ENCODE measurements at regions not wholly inside any gene's neighbourhood (a gene's known extent, or its start where the extent isn't known, plus 50 kb on each side); places are given as distances from the start of the nearest gene placed in this dataset.

GRCh38 chr20:5696011-5696559 lies 54.1 kb upstream of the SHLD1 start:
- Histone ChIP-seq H3K9ac (ENCODE audit: low read length) (no peak overlapping the region), H3K9me2 (replicated peaks; ENCODE audit: insufficient read depth, low read length) (no peaks in the 10 kb centered on the region), H3F3A (ENCODE audit: insufficient read depth, low read length) (no peaks in the 10 kb centered on the region), H3K4me1 (ENCODE audit: low read length) (no peaks in the 10 kb centered on the region), H4K20me1 (ENCODE audit: insufficient read depth, low read length) (no peaks in the 10 kb centered on the region), H3K27me3 (replicated peaks; ENCODE audit: insufficient read depth, low read length) (no peaks in the 10 kb centered on the region), H3K27ac (ENCODE audit: low read length) (no peak overlapping the region), H2AFZ (ENCODE audit: low read length) (no peak overlapping the region), H3K4me2 (ENCODE audit: low read depth, low read length) (no peak overlapping the region), H3K9me3 (replicated peaks; ENCODE audit: insufficient read depth, low read length) (no peaks in the 10 kb centered on the region), H3K36me3 (replicated peaks; ENCODE audit: insufficient read depth, low read length) (no peaks in the 10 kb centered on the region), H3K4me3 (ENCODE audit: low read length) (no peak overlapping the region), H3K79me2 (ENCODE audit: low read length) (no peaks in the 10 kb centered on the region)
- no peak for DNase-seq
- TF ChIP-seq, protein P1, sequence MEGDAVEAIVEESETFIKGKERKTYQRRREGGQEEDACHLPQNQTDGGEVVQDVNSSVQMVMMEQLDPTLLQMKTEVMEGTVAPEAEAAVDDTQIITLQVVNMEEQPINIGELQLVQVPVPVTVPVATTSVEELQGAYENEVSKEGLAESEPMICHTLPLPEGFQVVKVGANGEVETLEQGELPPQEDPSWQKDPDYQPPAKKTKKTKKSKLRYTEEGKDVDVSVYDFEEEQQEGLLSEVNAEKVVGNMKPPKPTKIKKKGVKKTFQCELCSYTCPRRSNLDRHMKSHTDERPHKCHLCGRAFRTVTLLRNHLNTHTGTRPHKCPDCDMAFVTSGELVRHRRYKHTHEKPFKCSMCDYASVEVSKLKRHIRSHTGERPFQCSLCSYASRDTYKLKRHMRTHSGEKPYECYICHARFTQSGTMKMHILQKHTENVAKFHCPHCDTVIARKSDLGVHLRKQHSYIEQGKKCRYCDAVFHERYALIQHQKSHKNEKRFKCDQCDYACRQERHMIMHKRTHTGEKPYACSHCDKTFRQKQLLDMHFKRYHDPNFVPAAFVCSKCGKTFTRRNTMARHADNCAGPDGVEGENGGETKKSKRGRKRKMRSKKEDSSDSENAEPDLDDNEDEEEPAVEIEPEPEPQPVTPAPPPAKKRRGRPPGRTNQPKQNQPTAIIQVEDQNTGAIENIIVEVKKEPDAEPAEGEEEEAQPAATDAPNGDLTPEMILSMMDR (IDR thresholded peaks at IDR 0.05; ENCODE audit: low read length): no peak
- TF ChIP-seq EZH2 (optimal IDR thresholded peaks at IDR 0.05; ENCODE audit: low read depth, low read length) (no peak), EZH2phosphoT487 (IDR thresholded peaks at IDR 0.05; ENCODE audit: low read length) (no peak)

DNA sequence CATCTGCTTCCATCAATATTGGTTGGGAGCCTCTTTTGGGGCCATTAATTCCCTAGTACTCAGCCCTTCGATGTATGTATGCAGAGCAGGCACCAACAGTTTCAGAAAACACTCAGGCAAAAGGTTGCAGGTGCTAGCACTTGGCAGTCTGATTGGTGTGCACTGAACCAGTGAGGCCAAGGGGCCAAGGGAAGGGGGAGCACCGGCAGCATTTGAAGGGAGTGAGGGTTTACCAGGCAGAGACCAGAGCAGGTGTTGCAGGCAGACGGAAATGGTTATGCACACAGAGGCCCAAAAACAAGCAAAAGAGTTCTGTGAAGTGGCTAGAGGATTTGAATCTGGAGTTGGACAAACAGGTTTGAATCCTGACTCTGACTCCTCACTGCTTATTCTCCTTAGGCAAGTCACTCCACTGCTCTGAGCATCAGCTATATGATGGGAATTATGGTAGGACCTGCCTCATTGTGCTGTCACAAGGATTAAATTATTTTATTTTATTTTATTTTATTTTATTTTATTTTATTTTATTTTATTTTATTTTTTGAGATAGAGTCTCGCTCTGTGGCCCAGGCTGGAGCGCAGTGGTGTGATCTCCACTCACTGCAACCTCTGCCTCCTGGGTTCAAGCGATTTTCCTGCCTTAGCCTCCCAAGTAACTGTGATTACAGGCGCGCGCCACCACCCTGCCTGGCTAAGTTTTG lies 58.1 kb upstream of the SHLD1 start:
- Histone ChIP-seq H3K79me2 (ENCODE audit: low read length) (no peaks in the 10 kb centered on the region), H3K4me3 (ENCODE audit: low read length) (no peak overlapping the region), H3K9me2 (replicated peaks; ENCODE audit: insufficient read depth, low read length) (no peaks in the 10 kb centered on the region), H3K4me2 (ENCODE audit: low read depth, low read length) (no peak overlapping the region), H3K36me3 (replicated peaks; ENCODE audit: insufficient read depth, low read length) (no peaks in the 10 kb centered on the region), H3F3A (ENCODE audit: insufficient read depth, low read length) (no peaks in the 10 kb centered on the region), H4K20me1 (ENCODE audit: insufficient read depth, low read length) (no peaks in the 10 kb centered on the region), H3K9me3 (replicated peaks; ENCODE audit: insufficient read depth, low read length) (no peaks in the 10 kb centered on the region), H2AFZ (ENCODE audit: low read length) (no peak overlapping the region), H3K4me1 (ENCODE audit: low read length) (no peaks in the 10 kb centered on the region), H3K27ac (ENCODE audit: low read length) (no peak overlapping the region), H3K9ac (ENCODE audit: low read length) (no peak overlapping the region), H3K27me3 (replicated peaks; ENCODE audit: insufficient read depth, low read length) (no peaks in the 10 kb centered on the region)
- TF ChIP-seq, protein P1 (IDR thresholded peaks at IDR 0.05; ENCODE audit: low read length): no peak
- no peak for TF ChIP-seq EZH2phosphoT487 (IDR thresholded peaks at IDR 0.05; ENCODE audit: low read length)
- no peak for TF ChIP-seq EZH2 (optimal IDR thresholded peaks at IDR 0.05; ENCODE audit: low read depth, low read length)
- DNase-seq: peak; percentile 39

GRCh38 chr20:5689463-5689862 lies 60.7 kb upstream of the SHLD1 start:
- Histone ChIP-seq H3K4me1 (ENCODE audit: low read length) (no peaks in the 10 kb centered on the region), H3K4me3 (ENCODE audit: low read length) (no peak overlapping the region), H3K27me3 (replicated peaks; ENCODE audit: insufficient read depth, low read length) (no peaks in the 10 kb centered on the region), H3F3A (ENCODE audit: insufficient read depth, low read length) (no peaks in the 10 kb centered on the region), H4K20me1 (ENCODE audit: insufficient read depth, low read length) (no peaks in the 10 kb centered on the region), H3K9me2 (replicated peaks; ENCODE audit: insufficient read depth, low read length) (no peaks in the 10 kb centered on the region), H3K9ac (ENCODE audit: low read length) (no peak overlapping the region), H2AFZ (ENCODE audit: low read length) (no peak overlapping the region), H3K27ac (ENCODE audit: low read length) (no peak overlapping the region), H3K4me2 (ENCODE audit: low read depth, low read length) (no peak overlapping the region), H3K36me3 (replicated peaks; ENCODE audit: insufficient read depth, low read length) (no peaks in the 10 kb centered on the region), H3K79me2 (ENCODE audit: low read length) (no peaks in the 10 kb centered on the region), H3K9me3 (replicated peaks; ENCODE audit: insufficient read depth, low read length) (no peaks in the 10 kb centered on the region)
- TF ChIP-seq EZH2phosphoT487 (IDR thresholded peaks at IDR 0.05; ENCODE audit: low read length) (no peak), EZH2 (optimal IDR thresholded peaks at IDR 0.05; ENCODE audit: low read depth, low read length) (no peak)
- TF ChIP-seq, protein P1 (IDR thresholded peaks at IDR 0.05; ENCODE audit: low read length): no peak
- DNase-seq: no peak

Measured in MM.1S (cell line).